GM19023 (cell line): ENCODE measurements at regions not wholly inside any gene's neighbourhood (a gene's known extent, or its start where the extent isn't known, plus 50 kb on each side); places are given as distances from the start of the nearest gene placed in this dataset.
A peak's percentile ranks its signal among the peaks of the same experiment; 100 is the strongest.

Source experiments
- ATAC-seq: cut with Tn5 transposase; IDR thresholded peaks from one replicate; pipeline ENCODE4 v1.9.1; 2021; ENCODE audit warnings: mild to moderate bottlenecking, moderate library complexity; ENCODE audit not compliant: unreplicated experiment

GRCh38 chr4:175946472-175947116, 119.0 kb upstream of the WDR17 start:
- ATAC-seq: no peak

- ATAC-seq: no peak
These were observed 118.4 kb upstream of the WDR17 start for GRCh38 chr4:175947117-175947722.

- ATAC-seq: no peak
These were observed 113.8 kb upstream of the WDR17 start for GRCh38 chr4:175951794-175952193.

- no peak for ATAC-seq
These were observed 112.5 kb upstream of the WDR17 start for GRCh38 chr4:175953116-175953515.

GRCh38 chr4:175953960-175954521, 111.6 kb upstream of the WDR17 start:
- ATAC-seq: peak; percentile 73

GRCh38 chr4:175954685-175955084, 111.0 kb upstream of the WDR17 start:
- ATAC-seq: no peak

GRCh38 chr4:175961604-175962003, 104.0 kb upstream of the WDR17 start:
- peak; percentile 79 for ATAC-seq

- ATAC-seq: no peak
These were observed 95.6 kb upstream of the WDR17 start for GRCh38 chr4:175970072-175970471.

GRCh38 chr4:175970724-175971123, 94.9 kb upstream of the WDR17 start:
- ATAC-seq: no peak

GRCh38 chr4:175971388-175972179, 94.1 kb upstream of the WDR17 start:
- no peak for ATAC-seq

- ATAC-seq: no peak
These were observed 92.4 kb upstream of the WDR17 start for GRCh38 chr4:175973027-175973923.

GRCh38 chr4:175983636-175984035, 82.0 kb upstream of the WDR17 start:
- ATAC-seq: no peak

GRCh38 chr4:175986668-175987067, 79.0 kb upstream of the WDR17 start:
- ATAC-seq: no peak

- no peak for ATAC-seq
These were observed 77.1 kb upstream of the WDR17 start for GRCh38 chr4:175988511-175988910.

- no peak for ATAC-seq
These were observed 69.4 kb upstream of the WDR17 start for GRCh38 chr4:175996206-175996605.

GRCh38 chr4:175997291-175997690, 68.3 kb upstream of the WDR17 start:
- ATAC-seq: no peak

- ATAC-seq: no peak
These were observed 66.9 kb upstream of the WDR17 start for GRCh38 chr4:175998782-175999181.

GRCh38 chr4:175999944-176000343, 65.7 kb upstream of the WDR17 start:
- no peak for ATAC-seq

GRCh38 chr4:176001151-176002006, 64.3 kb upstream of the WDR17 start:
- ATAC-seq: no peak
